Epidermal melanocyte (primary cell): ENCODE measurements at regions not wholly inside any gene's neighbourhood (a gene's known extent, or its start where the extent isn't known, plus 50 kb on each side); places are given as distances from the start of the nearest gene placed in this dataset.
"Not testable (repeated sequence)": the region's sequence is repeated elsewhere in the genome, so short reads cannot be mapped to it uniquely, and the experiment has no call there.

Experiments used
- DNase-seq: peaks from one replicate; pipeline ENCODE4 v3.0.0; 2011; ENCODE audit warnings: low spot score; ENCODE audit not compliant: insufficient read length

- no peak for DNase-seq
Observed at GRCh38 chr6:8361259-8361658, 74.1 kb downstream of the SLC35B3 start.

DNA sequence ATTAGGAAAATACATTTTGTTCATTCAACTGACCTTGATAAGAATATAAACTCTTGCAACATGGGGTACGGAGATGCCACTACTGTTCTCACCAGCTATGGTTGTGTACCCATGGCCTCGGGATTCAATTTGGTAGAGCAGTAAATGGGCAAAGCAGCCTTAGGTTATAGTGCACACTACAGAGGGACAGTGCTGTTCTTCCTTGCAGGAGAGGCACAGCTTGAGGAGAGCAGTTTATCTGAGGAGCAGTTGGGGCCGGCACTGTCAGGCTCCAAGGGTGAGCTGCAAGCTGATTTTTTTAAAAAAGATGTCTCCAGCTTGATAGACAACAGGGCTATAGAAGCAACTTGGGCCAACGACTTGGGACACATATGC, 82.4 kb downstream of the SLC35B3 start:
- DNase-seq = no peak

GRCh38 chr6:8352335-8352965, 82.9 kb downstream of the SLC35B3 start:
- no peak for DNase-seq

DNA sequence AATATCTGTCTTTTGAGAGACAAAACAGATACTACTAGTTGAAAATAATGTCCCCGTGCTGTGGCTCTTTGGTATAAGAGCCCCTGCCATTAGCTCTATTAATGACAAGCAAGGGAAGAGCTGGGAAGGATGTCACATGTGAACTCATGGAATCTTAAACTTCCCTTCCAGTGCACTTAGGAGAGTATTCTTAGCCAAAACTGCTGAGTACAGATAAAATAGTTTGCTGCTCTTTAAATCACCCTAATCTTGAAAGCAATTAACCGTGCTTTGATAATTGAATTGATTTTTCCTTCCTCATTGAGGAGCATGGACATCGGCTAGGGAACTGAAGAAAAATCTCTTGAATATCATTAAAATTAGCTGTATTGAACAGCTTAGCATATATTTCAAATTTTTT, 91.7 kb downstream of the SLC35B3 start:
- no peak for DNase-seq

DNA sequence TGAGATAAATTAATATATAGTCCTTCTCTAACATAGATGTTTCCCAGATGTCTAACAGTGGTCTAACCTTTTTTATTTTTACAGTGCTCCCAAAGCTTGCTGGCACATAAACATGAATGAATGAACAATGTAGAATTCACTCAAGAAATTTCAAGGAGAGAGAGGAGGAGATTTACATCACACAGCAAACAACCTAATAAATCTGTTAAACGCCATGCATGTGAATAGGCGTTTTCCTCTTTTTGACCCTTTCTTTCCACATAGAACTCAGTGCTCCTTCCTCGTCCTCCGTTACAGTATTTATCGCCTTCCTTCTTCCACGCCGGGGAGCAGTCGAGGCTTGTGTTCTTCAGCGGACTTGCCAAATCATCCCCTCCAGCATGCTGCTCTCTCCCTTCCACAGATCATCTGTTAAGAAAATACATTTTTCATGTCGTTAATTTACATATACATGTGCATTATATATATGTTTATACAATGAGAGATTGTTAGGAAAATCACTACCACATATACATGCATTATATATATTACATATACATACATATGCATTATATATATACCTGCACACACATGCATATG, 93.0 kb downstream of the SLC35B3 start:
- no peak for DNase-seq

GRCh38 chr6:8337147-8337546, 98.2 kb downstream of the SLC35B3 start:
- no peak for DNase-seq

DNA sequence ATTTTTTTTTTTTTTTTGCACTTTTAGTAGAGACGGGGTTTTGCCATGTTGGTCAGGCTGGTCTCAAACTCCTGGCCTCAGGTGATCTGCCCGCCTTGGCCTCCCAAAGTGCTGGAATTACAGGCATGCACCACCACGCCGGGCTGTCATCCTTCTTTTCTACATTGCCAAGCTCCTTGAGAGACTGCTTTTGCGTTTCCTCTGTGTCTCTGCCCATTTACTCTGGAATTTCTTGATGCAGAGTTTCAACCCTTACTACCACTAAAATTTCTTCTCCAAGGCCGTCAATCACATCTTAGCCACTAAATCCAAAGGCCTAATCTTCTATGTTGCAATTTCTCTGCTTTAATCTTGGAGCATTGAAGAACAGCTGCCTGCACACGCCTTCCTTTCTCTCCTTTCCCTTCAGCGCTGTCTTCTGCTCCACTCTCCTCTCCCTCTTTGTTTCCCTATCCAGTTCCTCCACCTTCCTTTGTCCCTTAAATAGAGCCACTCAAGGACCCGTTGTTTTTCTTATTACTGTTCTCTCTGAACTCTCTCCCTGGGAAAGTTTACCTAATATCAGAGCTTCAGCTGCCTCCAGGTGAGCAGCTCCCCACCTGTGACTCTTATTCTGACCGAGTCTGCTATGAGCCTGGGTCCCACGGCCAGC, 98.8 kb downstream of the SLC35B3 start:
- no peak for DNase-seq

DNA sequence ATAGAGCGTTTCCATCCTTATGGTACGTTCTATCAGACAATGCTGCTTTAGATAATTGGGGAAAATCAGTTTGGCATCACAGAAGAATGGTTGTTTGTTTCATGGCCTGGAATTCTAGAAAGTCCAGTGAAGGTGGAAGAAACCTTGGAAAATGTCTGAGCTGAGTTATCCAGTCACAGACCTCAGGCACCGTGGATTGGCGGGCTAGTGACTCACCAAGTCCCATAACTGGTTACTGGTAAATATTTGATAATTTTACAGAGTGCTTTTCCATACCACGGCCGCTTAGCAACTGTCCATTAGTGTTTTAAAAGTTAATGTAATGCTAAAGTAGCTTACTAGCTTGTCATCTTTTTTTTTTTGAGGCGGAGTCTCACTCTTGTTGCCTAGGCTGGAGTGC, 99.4 kb downstream of the SLC35B3 start:
- DNase-seq = no peak

GRCh38 chr6:8335381-8335780, 100.0 kb downstream of the SLC35B3 start:
- no peak for DNase-seq

GRCh38 chr6:8334113-8334512, 101.2 kb downstream of the SLC35B3 start:
- no peak for DNase-seq

DNA sequence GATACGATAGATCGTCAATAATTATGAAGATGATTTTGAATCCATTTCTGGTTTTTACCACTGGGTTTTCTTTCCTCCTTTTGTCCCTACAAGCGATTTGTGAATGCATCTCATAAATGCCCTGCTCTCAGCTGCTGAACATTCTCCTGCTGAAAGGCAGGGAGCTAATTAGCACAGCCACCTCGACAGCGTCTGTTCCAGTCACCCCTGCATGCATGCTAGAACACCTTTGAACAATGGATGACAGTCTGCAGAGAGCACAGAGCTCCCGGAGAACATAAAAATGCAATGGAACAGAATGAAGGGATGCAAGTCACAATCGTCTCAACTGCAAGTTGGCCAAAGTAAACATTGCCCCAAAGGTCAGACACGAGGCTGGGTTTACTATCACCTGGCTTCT, 105.8 kb downstream of the SLC35B3 start:
- no peak for DNase-seq

GRCh38 chr6:8325743-8326142, 109.6 kb downstream of the SLC35B3 start:
- DNase-seq = no peak

GRCh38 chr6:8322659-8323058, 112.7 kb downstream of the SLC35B3 start:
- no peak for DNase-seq

- no peak for DNase-seq
Observed at GRCh38 chr6:8321671-8322404, 113.5 kb downstream of the SLC35B3 start.

DNA sequence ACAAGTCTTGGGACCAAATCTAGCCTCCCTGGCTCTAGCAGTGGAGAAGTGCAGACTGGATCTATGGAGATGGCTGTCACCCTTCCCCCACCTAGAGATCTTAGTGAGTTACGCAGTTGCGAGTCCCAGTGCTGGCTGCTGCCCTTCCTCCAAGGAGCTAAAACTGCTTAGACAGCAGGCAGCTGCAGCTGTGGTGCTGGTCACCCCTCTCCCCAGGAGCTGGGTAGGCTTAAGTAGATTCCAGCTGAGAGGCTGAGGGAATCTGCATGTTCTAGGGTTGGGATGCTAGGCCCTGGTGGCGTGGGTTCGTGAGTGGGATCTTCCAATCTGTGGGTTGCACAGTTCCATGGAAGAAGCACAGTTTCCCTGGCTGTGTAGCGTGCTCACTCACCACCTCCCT, 120.2 kb downstream of the SLC35B3 start:
- no peak for DNase-seq

DNA sequence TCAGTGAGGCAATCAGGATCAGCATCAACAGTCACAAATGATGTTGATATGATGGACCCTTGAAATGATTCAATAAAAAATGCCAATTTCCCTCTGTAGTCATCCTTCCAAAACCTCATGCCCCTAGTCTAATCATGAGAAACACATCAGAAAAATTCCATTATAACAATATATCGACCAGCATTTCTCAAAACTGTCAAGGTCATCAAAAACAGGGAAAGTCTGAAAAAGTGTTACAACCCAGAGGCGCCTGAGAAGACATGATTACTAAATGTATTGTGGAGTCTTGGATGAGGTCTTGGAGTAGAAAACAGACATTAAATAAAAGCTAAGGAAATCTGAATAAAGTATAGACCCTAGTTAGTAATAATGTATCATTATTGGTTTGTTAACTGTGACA, 133.8 kb downstream of the SLC35B3 start:
- no peak for DNase-seq

DNA sequence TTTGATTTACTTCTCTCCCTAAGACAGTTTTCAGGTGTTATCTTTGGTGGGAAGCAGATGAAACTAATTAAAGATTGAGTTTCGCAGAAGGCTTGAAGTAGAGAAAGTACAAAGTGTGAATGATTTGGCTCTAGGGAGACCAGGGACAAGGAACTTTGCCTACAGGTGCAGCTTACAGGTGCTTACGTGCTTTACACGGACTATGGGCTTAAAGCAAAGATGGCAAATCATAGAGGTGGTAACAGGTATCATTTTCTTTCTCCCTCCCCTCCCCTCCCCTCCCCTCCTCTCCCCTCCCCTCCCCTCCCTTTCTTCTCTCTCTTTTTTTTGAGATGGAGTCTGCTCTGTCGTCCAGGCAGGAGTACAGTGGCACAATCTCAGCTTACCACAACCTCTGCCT, 136.3 kb downstream of the SLC35B3 start:
- DNase-seq = no peak

DNA sequence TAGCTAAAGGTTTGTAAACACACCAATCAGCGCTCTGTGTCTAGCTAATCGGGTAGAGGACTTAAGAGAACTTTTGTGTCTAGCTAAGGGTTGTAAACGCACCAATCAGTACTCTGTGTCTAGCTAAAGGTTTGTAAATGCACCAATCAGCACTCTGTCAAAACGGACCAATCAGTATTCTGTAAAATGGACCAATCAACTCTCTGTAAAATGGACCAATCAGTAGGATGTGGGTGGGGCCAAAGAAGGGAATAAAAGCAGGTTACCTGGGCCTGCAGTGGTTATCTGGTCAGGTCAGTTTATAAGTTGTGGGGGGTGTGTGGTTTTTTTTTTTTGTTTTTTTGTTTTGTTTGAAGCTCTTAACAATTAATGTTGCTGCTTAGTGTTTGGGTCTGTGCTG, 152.4 kb downstream of the SLC35B3 start:
- DNase-seq = not testable (repeated sequence)

DNA sequence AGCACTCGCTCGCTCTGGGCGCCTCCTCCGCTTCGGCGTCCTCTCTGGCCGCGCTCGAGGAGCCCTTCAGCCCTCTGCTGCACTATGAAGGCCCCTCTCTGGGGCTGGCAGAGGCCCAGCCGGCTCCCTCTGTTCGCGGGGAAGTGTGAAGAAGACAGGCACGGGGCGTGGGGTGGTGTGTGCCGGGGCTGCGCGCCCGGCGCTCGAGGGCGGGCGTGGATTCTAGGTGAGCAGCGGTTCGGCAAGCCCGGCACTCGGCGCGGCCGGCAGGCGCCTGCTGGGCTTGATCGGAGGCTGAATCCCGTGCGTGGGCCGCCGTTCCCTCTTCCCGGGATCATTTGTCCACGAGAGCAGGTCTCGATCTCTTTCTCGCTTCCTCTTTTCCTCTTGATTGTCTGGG, 153.0 kb downstream of the SLC35B3 start:
- DNase-seq = no peak

GRCh38 chr6:8279041-8279805, 156.1 kb downstream of the SLC35B3 start:
- no peak for DNase-seq

- no peak for DNase-seq
Observed at GRCh38 chr6:8278562-8278961, 156.8 kb downstream of the SLC35B3 start.

GRCh38 chr6:8277769-8278168, 157.6 kb downstream of the SLC35B3 start:
- no peak for DNase-seq
